ENCODE measurements at regions not wholly inside any gene's neighbourhood (a gene's known extent, or its start where the extent isn't known, plus 50 kb on each side); places are given as distances from the start of the nearest gene placed in this dataset.
"Not testable (repeated sequence)": the region's sequence is repeated elsewhere in the genome, so short reads cannot be mapped to it uniquely, and the experiment has no call there.

- Histone ChIP-seq H3K9ac (ENCODE audit: low read length) (no peak overlapping the region), H3K4me3 (ENCODE audit: low read depth, low read length) (no peak overlapping the region), H3K27me3 (ENCODE audit: control insufficient read depth, insufficient read depth, low read length) (no peaks in the 10 kb centered on the region)
Observed at GRCh38 chr7:131830681-131831080, 274.3 kb upstream of the PODXL start.

GRCh38 chr7:131829947-131830558 lies 273.6 kb upstream of the PODXL start:
- Histone ChIP-seq H3K4me3 (ENCODE audit: low read depth, low read length) (peak overlapping the region; percentile 30; the same call in 1 of the 2 replicates), H3K9me3 (ENCODE audit: control insufficient read depth, insufficient read depth, low read depth, low read length) (no peaks in the 10 kb centered on the region), H3K4me1 (ENCODE audit: control insufficient read depth, insufficient read depth, low read length) (peaks cover 21% of the 10 kb centered on the region), H3K36me3 (ENCODE audit: control insufficient read depth, insufficient read depth, low read length) (no peaks in the 10 kb centered on the region), H3K27ac (ENCODE audit: low read depth, low read length) (no peak overlapping the region), H3K27me3 (ENCODE audit: control insufficient read depth, insufficient read depth, low read length) (no peaks in the 10 kb centered on the region), H3K9ac (ENCODE audit: low read length) (peak overlapping the region; percentile 35)

More at GRCh38 chr7:131830681-131831080, 274.3 kb upstream of the PODXL start:
- Histone ChIP-seq H3K36me3 (ENCODE audit: control insufficient read depth, insufficient read depth, low read length) (no peaks in the 10 kb centered on the region), H3K9me3 (ENCODE audit: control insufficient read depth, insufficient read depth, low read depth, low read length) (no peaks in the 10 kb centered on the region), H3K4me1 (ENCODE audit: control insufficient read depth, insufficient read depth, low read length) (peaks cover 21% of the 10 kb centered on the region), H3K27ac (ENCODE audit: low read depth, low read length) (no peak overlapping the region)

GRCh38 chr7:131827421-131827820 lies 271.0 kb upstream of the PODXL start:
- no peaks in the 10 kb centered on the region for H3K9me3 ChIP-seq (ENCODE audit: control insufficient read depth, insufficient read depth, low read depth, low read length)
- no peaks in the 10 kb centered on the region for H3K27me3 ChIP-seq (ENCODE audit: control insufficient read depth, insufficient read depth, low read length)
- H3K4me3 ChIP-seq (ENCODE audit: low read depth, low read length), result no peak overlapping the region
- no peaks in the 10 kb centered on the region for H3K36me3 ChIP-seq (ENCODE audit: control insufficient read depth, insufficient read depth, low read length)
- no peak overlapping the region for H3K27ac ChIP-seq (ENCODE audit: low read depth, low read length)
- H3K4me1 ChIP-seq (ENCODE audit: control insufficient read depth, insufficient read depth, low read length), result peaks cover 21% of the 10 kb centered on the region
- H3K9ac ChIP-seq (ENCODE audit: low read length), result no peak overlapping the region

- Histone ChIP-seq H3K27ac (ENCODE audit: low read depth, low read length) (no peak overlapping the region), H3K36me3 (ENCODE audit: control insufficient read depth, insufficient read depth, low read length) (no peaks in the 10 kb centered on the region), H3K9me3 (ENCODE audit: control insufficient read depth, insufficient read depth, low read depth, low read length) (no peaks in the 10 kb centered on the region), H3K9ac (ENCODE audit: low read length) (no peak overlapping the region), H3K4me3 (ENCODE audit: low read depth, low read length) (no peak overlapping the region), H3K27me3 (ENCODE audit: control insufficient read depth, insufficient read depth, low read length) (no peaks in the 10 kb centered on the region), H3K4me1 (ENCODE audit: control insufficient read depth, insufficient read depth, low read length) (peaks cover 21% of the 10 kb centered on the region)
Observed at GRCh38 chr7:131826960-131827359, 270.5 kb upstream of the PODXL start.

GRCh38 chr7:131823961-131824440 lies 267.6 kb upstream of the PODXL start:
- peaks cover 13% of the 10 kb centered on the region for H3K4me1 ChIP-seq (ENCODE audit: control insufficient read depth, insufficient read depth, low read length)
- H3K9ac ChIP-seq (ENCODE audit: low read length); H3K27ac ChIP-seq (ENCODE audit: low read depth, low read length); H3K27me3 ChIP-seq (ENCODE audit: control insufficient read depth, insufficient read depth, low read length); H3K9me3 ChIP-seq (ENCODE audit: control insufficient read depth, insufficient read depth, low read depth, low read length); H3K4me3 ChIP-seq (ENCODE audit: low read depth, low read length); H3K36me3 ChIP-seq (ENCODE audit: control insufficient read depth, insufficient read depth, low read length): not testable (repeated sequence)

GRCh38 chr7:131819891-131820290 lies 263.5 kb upstream of the PODXL start:
- Histone ChIP-seq H3K9me3 (ENCODE audit: control insufficient read depth, insufficient read depth, low read depth, low read length) (no peaks in the 10 kb centered on the region), H3K27me3 (ENCODE audit: control insufficient read depth, insufficient read depth, low read length) (peaks cover 18% of the 10 kb centered on the region; the same call in 1 of the 2 replicates), H3K27ac (ENCODE audit: low read depth, low read length) (no peak overlapping the region), H3K36me3 (ENCODE audit: control insufficient read depth, insufficient read depth, low read length) (no peaks in the 10 kb centered on the region), H3K4me1 (ENCODE audit: control insufficient read depth, insufficient read depth, low read length) (peaks cover 7% of the 10 kb centered on the region), H3K4me3 (ENCODE audit: low read depth, low read length) (no peak overlapping the region), H3K9ac (ENCODE audit: low read length) (no peak overlapping the region)

GRCh38 chr7:131816391-131817007 lies 260.1 kb upstream of the PODXL start:
- Histone ChIP-seq H3K27ac (ENCODE audit: low read depth, low read length) (no peak overlapping the region), H3K4me3 (ENCODE audit: low read depth, low read length) (no peak overlapping the region), H3K9ac (ENCODE audit: low read length) (no peak overlapping the region), H3K9me3 (ENCODE audit: control insufficient read depth, insufficient read depth, low read depth, low read length) (no peaks in the 10 kb centered on the region), H3K4me1 (ENCODE audit: control insufficient read depth, insufficient read depth, low read length) (peaks cover 7% of the 10 kb centered on the region), H3K27me3 (ENCODE audit: control insufficient read depth, insufficient read depth, low read length) (peaks cover 18% of the 10 kb centered on the region; the same call in 1 of the 2 replicates), H3K36me3 (ENCODE audit: control insufficient read depth, insufficient read depth, low read length) (no peaks in the 10 kb centered on the region)

- no peak overlapping the region for H3K4me3 ChIP-seq (ENCODE audit: low read depth, low read length)
- no peak overlapping the region for H3K27ac ChIP-seq (ENCODE audit: low read depth, low read length)
- no peaks in the 10 kb centered on the region for H3K9me3 ChIP-seq (ENCODE audit: control insufficient read depth, insufficient read depth, low read depth, low read length)
- H3K36me3 ChIP-seq (ENCODE audit: control insufficient read depth, insufficient read depth, low read length), result no peaks in the 10 kb centered on the region
- no peaks in the 10 kb centered on the region for H3K27me3 ChIP-seq (ENCODE audit: control insufficient read depth, insufficient read depth, low read length)
- H3K4me1 ChIP-seq (ENCODE audit: control insufficient read depth, insufficient read depth, low read length), result no peaks in the 10 kb centered on the region
- H3K9ac ChIP-seq (ENCODE audit: low read length), result no peak overlapping the region
Observed at GRCh38 chr7:131808736-131809135, 252.3 kb upstream of the PODXL start.

- not testable (repeated sequence) for H3K27me3 ChIP-seq (ENCODE audit: control insufficient read depth, insufficient read depth, low read length); H3K36me3 ChIP-seq (ENCODE audit: control insufficient read depth, insufficient read depth, low read length); H3K9ac ChIP-seq (ENCODE audit: low read length); H3K9me3 ChIP-seq (ENCODE audit: control insufficient read depth, insufficient read depth, low read depth, low read length); H3K4me3 ChIP-seq (ENCODE audit: low read depth, low read length); H3K4me1 ChIP-seq (ENCODE audit: control insufficient read depth, insufficient read depth, low read length); H3K27ac ChIP-seq (ENCODE audit: low read depth, low read length)
Observed at GRCh38 chr7:131808156-131808555, 251.7 kb upstream of the PODXL start.

GRCh38 chr7:131803816-131804215 lies 247.4 kb upstream of the PODXL start:
- Histone ChIP-seq H3K4me3 (ENCODE audit: low read depth, low read length) (no peak overlapping the region), H3K4me1 (ENCODE audit: control insufficient read depth, insufficient read depth, low read length) (peaks cover 7% of the 10 kb centered on the region), H3K27ac (ENCODE audit: low read depth, low read length) (no peak overlapping the region), H3K9me3 (ENCODE audit: control insufficient read depth, insufficient read depth, low read depth, low read length) (no peaks in the 10 kb centered on the region), H3K27me3 (ENCODE audit: control insufficient read depth, insufficient read depth, low read length) (no peaks in the 10 kb centered on the region), H3K36me3 (ENCODE audit: control insufficient read depth, insufficient read depth, low read length) (no peaks in the 10 kb centered on the region), H3K9ac (ENCODE audit: low read length) (no peak overlapping the region)

- Histone ChIP-seq H3K4me1 (ENCODE audit: control insufficient read depth, insufficient read depth, low read length) (peaks cover 7% of the 10 kb centered on the region), H3K27me3 (ENCODE audit: control insufficient read depth, insufficient read depth, low read length) (no peaks in the 10 kb centered on the region), H3K4me3 (ENCODE audit: low read depth, low read length) (no peak overlapping the region), H3K9ac (ENCODE audit: low read length) (no peak overlapping the region), H3K9me3 (ENCODE audit: control insufficient read depth, insufficient read depth, low read depth, low read length) (no peaks in the 10 kb centered on the region), H3K27ac (ENCODE audit: low read depth, low read length) (no peak overlapping the region), H3K36me3 (ENCODE audit: control insufficient read depth, insufficient read depth, low read length) (no peaks in the 10 kb centered on the region)
Observed at GRCh38 chr7:131802195-131802864, 245.9 kb upstream of the PODXL start.
